GM23338 (cell line): ENCODE measurements at regions not wholly inside any gene's neighbourhood (a gene's known extent, or its start where the extent isn't known, plus 50 kb on each side); places are given as distances from the start of the nearest gene placed in this dataset.

Experiments
- ATAC-seq: fragments of 200-7000 bp; cut with Tn5 transposase; 3 replicates; pipeline ENCODE4 v1.9.1; 2020
- DNase-seq: peaks from one replicate; pipeline ENCODE4 v3.0.0-alpha.2; 2015; ENCODE audit warnings: low spot score
- H2AFZ ChIP-seq: fragments of 200-600 bp; sonication (generic); 2 replicates; pipeline ENCODE4 v1.8.0; 2016; ENCODE audit warnings: antibody characterized with exemption, mild to moderate bottlenecking, moderate library complexity
- H3F3A ChIP-seq: fragments of 200-600 bp; sonication (generic); replicated peaks from 2 replicates; pipeline ENCODE4 v1.8.0; 2017; ENCODE audit warnings: antibody characterized with exemption, mixed run types, low read depth
- H3K27ac ChIP-seq: fragments of 200-600 bp; sonication (generic); 2 replicates; pipeline ENCODE4 v1.6.1; 2016; ENCODE audit warnings: low read depth
- H3K27me3 ChIP-seq: fragments of 200-600 bp; sonication (generic); 2 replicates; pipeline ENCODE4 v1.8.0; 2016; ENCODE audit warnings: mild to moderate bottlenecking, mixed run types, moderate library complexity; ENCODE audit not compliant: insufficient read depth
- H3K36me3 ChIP-seq: fragments of 200-600 bp; sonication (generic); 2 replicates; pipeline ENCODE4 v1.8.0; 2016; ENCODE audit warnings: mild to moderate bottlenecking; ENCODE audit not compliant: insufficient read depth
- H3K4me1 ChIP-seq: fragments of 200-600 bp; sonication (generic); 2 replicates; pipeline ENCODE4 v1.8.0; 2016; ENCODE audit warnings: mild to moderate bottlenecking, moderate library complexity; ENCODE audit not compliant: insufficient read depth
- H3K4me2 ChIP-seq: fragments of 200-600 bp; sonication (generic); 2 replicates; pipeline ENCODE4 v1.7.1; 2017; ENCODE audit warnings: mixed run types
- H3K4me3 ChIP-seq: fragments of 200-600 bp; sonication (generic); 2 replicates; pipeline ENCODE4 v1.6.1; 2016; ENCODE audit warnings: mixed run types
- H3K79me2 ChIP-seq: fragments of 200-600 bp; sonication (generic); replicated peaks from 2 replicates; pipeline ENCODE4 v1.8.0; 2017; ENCODE audit warnings: mild to moderate bottlenecking; ENCODE audit not compliant: insufficient read depth
- H3K9me2 ChIP-seq: fragments of 200-600 bp; sonication (generic); 2 replicates; pipeline ENCODE4 v1.8.0; 2017; ENCODE audit not compliant: insufficient read depth
- H4K20me1 ChIP-seq: fragments of 200-600 bp; sonication (generic); replicated peaks from 2 replicates; pipeline ENCODE4 v1.8.0; 2017; ENCODE audit warnings: mild to moderate bottlenecking; ENCODE audit not compliant: insufficient read depth
- H3K27ac Mint-ChIP-seq: 2 replicates; pipeline ENCODE4 v1.8.0; 2020; ENCODE audit warnings: inconsistent platforms, mild to moderate bottlenecking, moderate library complexity, mixed read lengths
- H3K27me3 Mint-ChIP-seq: 3 replicates; pipeline ENCODE4 v1.8.0; 2022; ENCODE audit warnings: low read depth, mild to moderate bottlenecking, moderate library complexity, mixed read lengths, inconsistent platforms; ENCODE audit not compliant: insufficient read depth, poor library complexity
- H3K36me3 Mint-ChIP-seq: 3 replicates; pipeline ENCODE4 v1.8.0; 2021; ENCODE audit warnings: low read depth, mild to moderate bottlenecking, inconsistent platforms, moderate library complexity, mixed read lengths
- H3K4me1 Mint-ChIP-seq: 3 replicates; pipeline ENCODE4 v1.8.0; 2020; ENCODE audit warnings: mild to moderate bottlenecking, inconsistent platforms, mixed read lengths
- H3K4me3 Mint-ChIP-seq: 3 replicates; pipeline ENCODE4 v1.8.0; 2021; ENCODE audit warnings: moderate library complexity, mild to moderate bottlenecking, inconsistent platforms, mixed read lengths
- H3K9me3 Mint-ChIP-seq: 3 replicates; pipeline ENCODE4 v1.8.0; 2020; ENCODE audit warnings: moderate library complexity, mild to moderate bottlenecking, inconsistent platforms, mixed read lengths
- CREB1 ChIP-seq: fragments of 250-450 bp; sonication (Bioruptor Pico); IDR thresholded peaks from 2 replicates; pipeline ENCODE4 v1.5.0; 2020; ENCODE audit warnings: low read depth, mild to moderate bottlenecking, moderate library complexity
- EZH2 ChIP-seq: fragments of 200-600 bp; sonication (generic); IDR thresholded peaks from one replicate; pipeline ENCODE4 v1.8.0; 2017; ENCODE audit warnings: antibody characterized with exemption, mild to moderate bottlenecking, low read depth; ENCODE audit not compliant: unreplicated experiment
- EZH2phosphoT487 ChIP-seq: fragments of 200-600 bp; sonication (generic); IDR thresholded peaks from one replicate; pipeline ENCODE4 v1.8.1; 2018; ENCODE audit warnings: antibody characterized with exemption; ENCODE audit not compliant: unreplicated experiment
- JUNB ChIP-seq: IDR thresholded peaks from one replicate; pipeline ENCODE4 v1.6.1; 2016; ENCODE audit warnings: antibody characterized with exemption; ENCODE audit not compliant: unreplicated experiment
- NANOG ChIP-seq: IDR thresholded peaks from 2 replicates; pipeline ENCODE4 v1.6.1; 2016; ENCODE audit warnings: antibody characterized with exemption, borderline replicate concordance
- POLR2AphosphoS5 ChIP-seq: IDR thresholded peaks from 2 replicates; pipeline ENCODE4 v1.6.1; 2016; ENCODE audit warnings: antibody characterized with exemption, low read depth
- STAT1 ChIP-seq: IDR thresholded peaks from one replicate; pipeline ENCODE4 v1.6.1; 2016; ENCODE audit warnings: antibody characterized with exemption; ENCODE audit not compliant: unreplicated experiment
- ZNF114 ChIP-seq: fragments of 250-450 bp; sonication (Bioruptor Pico); IDR thresholded peaks from 2 replicates; pipeline ENCODE4 v1.5.0; 2020; ENCODE audit warnings: mild to moderate bottlenecking, moderate library complexity
- ZNF331 ChIP-seq: fragments of 250-450 bp; sonication (Bioruptor Pico); IDR thresholded peaks from 2 replicates; pipeline ENCODE4 v1.5.0; 2020; ENCODE audit warnings: low read depth, mild to moderate bottlenecking, moderate library complexity
- TF ChIP-seq, protein P1 (sequence below): IDR thresholded peaks from one replicate; pipeline ENCODE4 v1.6.1; 2018; ENCODE audit warnings: antibody characterized with exemption; ENCODE audit not compliant: unreplicated experiment
- TF ChIP-seq, protein P2 (sequence below): IDR thresholded peaks from 2 replicates; pipeline ENCODE4 v1.6.1; 2016; ENCODE audit warnings: antibody characterized with exemption
- TF ChIP-seq, protein P3 (sequence below): fragments of 250-450 bp; sonication (Bioruptor Pico); IDR thresholded peaks from 2 replicates; pipeline ENCODE4 v1.5.0; 2020; ENCODE audit warnings: mild to moderate bottlenecking, moderate library complexity
- TF ChIP-seq, protein P4 (sequence below), 2 experiments: fragments of 200-600 bp in 1 of 2; sonication (generic) in 1 of 2; conservative IDR thresholded peaks; 2 replicates each; pipeline versions ENCODE4 v1.5.1 to v1.6.1; 2016 to 2017; ENCODE audit warnings: antibody characterized with exemption in 2 of 2, low read depth in 2 of 2, mild to moderate bottlenecking in 2 of 2, moderate library complexity in 1 of 2

DNA sequence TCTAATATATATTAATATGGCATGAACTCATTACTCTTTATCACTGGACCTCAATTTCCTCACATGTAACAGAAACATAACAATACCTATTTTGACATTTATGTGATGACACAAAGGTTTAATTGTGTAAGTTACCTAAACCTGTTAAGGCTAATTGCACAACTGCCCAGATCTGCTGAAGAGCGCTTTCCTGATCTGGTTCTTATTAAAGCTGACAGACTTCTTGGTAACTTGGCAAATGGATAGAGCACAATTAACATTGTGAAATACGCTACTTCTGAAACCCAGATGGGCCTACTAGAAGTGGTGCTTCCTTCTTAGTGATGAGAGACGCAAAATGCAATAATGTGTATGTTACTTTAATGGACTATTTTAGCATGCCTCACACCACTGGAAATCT is 1767.2 kb upstream of the RAG2 start:
- Histone ChIP-seq H3K4me1 (no peaks in the 10 kb centered on the region), H3K27me3 (no peaks in the 10 kb centered on the region), H4K20me1 (no peaks in the 10 kb centered on the region), H3K27ac (no peak overlapping the region), H2AFZ (no peak overlapping the region), H3K36me3 (no peaks in the 10 kb centered on the region; the same call in 1 of the 2 replicates), H3K9me2 (no peaks in the 10 kb centered on the region), H3K4me3 (no peak overlapping the region), H3K4me2 (no peak overlapping the region), H3F3A (no peaks in the 10 kb centered on the region), H3K79me2 (no peaks in the 10 kb centered on the region)
- Mint-ChIP-seq H3K4me3 (no peak overlapping the region), H3K27ac (no peak overlapping the region), H3K36me3 (no peaks in the 10 kb centered on the region), H3K9me3 (no peaks in the 10 kb centered on the region; the same call in 2 of the 3 replicates), H3K27me3 (peaks cover 3% of the 10 kb centered on the region), H3K4me1 (no peaks in the 10 kb centered on the region)
- TF ChIP-seq STAT1 (no peak), CREB1 (CRISPR knock-in tag) (no peak), POLR2AphosphoS5 (no peak), EZH2phosphoT487 (no peak), ZNF114 (CRISPR knock-in tag) (no peak), ZNF331 (CRISPR knock-in tag) (no peak), JUNB (no peak), EZH2 (no peak), NANOG (no peak)
- TF ChIP-seq, protein P1, sequence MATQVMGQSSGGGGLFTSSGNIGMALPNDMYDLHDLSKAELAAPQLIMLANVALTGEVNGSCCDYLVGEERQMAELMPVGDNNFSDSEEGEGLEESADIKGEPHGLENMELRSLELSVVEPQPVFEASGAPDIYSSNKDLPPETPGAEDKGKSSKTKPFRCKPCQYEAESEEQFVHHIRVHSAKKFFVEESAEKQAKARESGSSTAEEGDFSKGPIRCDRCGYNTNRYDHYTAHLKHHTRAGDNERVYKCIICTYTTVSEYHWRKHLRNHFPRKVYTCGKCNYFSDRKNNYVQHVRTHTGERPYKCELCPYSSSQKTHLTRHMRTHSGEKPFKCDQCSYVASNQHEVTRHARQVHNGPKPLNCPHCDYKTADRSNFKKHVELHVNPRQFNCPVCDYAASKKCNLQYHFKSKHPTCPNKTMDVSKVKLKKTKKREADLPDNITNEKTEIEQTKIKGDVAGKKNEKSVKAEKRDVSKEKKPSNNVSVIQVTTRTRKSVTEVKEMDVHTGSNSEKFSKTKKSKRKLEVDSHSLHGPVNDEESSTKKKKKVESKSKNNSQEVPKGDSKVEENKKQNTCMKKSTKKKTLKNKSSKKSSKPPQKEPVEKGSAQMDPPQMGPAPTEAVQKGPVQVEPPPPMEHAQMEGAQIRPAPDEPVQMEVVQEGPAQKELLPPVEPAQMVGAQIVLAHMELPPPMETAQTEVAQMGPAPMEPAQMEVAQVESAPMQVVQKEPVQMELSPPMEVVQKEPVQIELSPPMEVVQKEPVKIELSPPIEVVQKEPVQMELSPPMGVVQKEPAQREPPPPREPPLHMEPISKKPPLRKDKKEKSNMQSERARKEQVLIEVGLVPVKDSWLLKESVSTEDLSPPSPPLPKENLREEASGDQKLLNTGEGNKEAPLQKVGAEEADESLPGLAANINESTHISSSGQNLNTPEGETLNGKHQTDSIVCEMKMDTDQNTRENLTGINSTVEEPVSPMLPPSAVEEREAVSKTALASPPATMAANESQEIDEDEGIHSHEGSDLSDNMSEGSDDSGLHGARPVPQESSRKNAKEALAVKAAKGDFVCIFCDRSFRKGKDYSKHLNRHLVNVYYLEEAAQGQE, result no peak
- TF ChIP-seq, protein P2, sequence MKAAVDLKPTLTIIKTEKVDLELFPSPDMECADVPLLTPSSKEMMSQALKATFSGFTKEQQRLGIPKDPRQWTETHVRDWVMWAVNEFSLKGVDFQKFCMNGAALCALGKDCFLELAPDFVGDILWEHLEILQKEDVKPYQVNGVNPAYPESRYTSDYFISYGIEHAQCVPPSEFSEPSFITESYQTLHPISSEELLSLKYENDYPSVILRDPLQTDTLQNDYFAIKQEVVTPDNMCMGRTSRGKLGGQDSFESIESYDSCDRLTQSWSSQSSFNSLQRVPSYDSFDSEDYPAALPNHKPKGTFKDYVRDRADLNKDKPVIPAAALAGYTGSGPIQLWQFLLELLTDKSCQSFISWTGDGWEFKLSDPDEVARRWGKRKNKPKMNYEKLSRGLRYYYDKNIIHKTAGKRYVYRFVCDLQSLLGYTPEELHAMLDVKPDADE, result no peak
- TF ChIP-seq, protein P3, sequence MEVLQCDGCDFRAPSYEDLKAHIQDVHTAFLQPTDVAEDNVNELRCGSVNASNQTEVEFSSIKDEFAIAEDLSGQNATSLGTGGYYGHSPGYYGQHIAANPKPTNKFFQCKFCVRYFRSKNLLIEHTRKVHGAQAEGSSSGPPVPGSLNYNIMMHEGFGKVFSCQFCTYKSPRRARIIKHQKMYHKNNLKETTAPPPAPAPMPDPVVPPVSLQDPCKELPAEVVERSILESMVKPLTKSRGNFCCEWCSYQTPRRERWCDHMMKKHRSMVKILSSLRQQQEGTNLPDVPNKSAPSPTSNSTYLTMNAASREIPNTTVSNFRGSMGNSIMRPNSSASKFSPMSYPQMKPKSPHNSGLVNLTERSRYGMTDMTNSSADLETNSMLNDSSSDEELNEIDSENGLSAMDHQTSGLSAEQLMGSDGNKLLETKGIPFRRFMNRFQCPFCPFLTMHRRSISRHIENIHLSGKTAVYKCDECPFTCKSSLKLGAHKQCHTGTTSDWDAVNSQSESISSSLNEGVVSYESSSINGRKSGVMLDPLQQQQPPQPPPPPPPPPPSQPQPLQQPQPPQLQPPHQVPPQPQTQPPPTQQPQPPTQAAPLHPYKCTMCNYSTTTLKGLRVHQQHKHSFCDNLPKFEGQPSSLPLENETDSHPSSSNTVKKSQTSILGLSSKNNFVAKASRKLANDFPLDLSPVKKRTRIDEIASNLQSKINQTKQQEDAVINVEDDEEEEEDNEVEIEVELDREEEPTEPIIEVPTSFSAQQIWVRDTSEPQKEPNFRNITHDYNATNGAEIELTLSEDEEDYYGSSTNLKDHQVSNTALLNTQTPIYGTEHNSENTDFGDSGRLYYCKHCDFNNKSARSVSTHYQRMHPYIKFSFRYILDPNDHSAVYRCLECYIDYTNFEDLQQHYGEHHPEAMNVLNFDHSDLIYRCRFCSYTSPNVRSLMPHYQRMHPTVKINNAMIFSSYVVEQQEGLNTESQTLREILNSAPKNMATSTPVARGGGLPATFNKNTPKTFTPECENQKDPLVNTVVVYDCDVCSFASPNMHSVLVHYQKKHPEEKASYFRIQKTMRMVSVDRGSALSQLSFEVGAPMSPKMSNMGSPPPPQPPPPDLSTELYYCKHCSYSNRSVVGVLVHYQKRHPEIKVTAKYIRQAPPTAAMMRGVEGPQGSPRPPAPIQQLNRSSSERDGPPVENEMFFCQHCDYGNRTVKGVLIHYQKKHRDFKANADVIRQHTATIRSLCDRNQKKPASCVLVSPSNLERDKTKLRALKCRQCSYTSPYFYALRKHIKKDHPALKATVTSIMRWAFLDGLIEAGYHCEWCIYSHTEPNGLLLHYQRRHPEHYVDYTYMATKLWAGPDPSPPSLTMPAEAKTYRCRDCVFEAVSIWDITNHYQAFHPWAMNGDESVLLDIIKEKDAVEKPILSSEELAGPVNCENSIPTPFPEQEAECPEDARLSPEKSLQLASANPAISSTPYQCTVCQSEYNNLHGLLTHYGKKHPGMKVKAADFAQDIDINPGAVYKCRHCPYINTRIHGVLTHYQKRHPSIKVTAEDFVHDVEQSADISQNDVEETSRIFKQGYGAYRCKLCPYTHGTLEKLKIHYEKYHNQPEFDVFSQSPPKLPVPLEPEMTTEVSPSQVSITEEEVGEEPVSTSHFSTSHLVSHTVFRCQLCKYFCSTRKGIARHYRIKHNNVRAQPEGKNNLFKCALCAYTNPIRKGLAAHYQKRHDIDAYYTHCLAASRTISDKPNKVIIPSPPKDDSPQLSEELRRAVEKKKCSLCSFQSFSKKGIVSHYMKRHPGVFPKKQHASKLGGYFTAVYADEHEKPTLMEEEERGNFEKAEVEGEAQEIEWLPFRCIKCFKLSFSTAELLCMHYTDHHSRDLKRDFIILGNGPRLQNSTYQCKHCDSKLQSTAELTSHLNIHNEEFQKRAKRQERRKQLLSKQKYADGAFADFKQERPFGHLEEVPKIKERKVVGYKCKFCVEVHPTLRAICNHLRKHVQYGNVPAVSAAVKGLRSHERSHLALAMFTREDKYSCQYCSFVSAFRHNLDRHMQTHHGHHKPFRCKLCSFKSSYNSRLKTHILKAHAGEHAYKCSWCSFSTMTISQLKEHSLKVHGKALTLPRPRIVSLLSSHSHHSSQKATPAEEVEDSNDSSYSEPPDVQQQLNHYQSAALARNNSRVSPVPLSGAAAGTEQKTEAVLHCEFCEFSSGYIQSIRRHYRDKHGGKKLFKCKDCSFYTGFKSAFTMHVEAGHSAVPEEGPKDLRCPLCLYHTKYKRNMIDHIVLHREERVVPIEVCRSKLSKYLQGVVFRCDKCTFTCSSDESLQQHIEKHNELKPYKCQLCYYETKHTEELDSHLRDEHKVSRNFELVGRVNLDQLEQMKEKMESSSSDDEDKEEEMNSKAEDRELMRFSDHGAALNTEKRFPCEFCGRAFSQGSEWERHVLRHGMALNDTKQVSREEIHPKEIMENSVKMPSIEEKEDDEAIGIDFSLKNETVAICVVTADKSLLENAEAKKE (CRISPR knock-in tag), result no peak
- TF ChIP-seq, protein P4, sequence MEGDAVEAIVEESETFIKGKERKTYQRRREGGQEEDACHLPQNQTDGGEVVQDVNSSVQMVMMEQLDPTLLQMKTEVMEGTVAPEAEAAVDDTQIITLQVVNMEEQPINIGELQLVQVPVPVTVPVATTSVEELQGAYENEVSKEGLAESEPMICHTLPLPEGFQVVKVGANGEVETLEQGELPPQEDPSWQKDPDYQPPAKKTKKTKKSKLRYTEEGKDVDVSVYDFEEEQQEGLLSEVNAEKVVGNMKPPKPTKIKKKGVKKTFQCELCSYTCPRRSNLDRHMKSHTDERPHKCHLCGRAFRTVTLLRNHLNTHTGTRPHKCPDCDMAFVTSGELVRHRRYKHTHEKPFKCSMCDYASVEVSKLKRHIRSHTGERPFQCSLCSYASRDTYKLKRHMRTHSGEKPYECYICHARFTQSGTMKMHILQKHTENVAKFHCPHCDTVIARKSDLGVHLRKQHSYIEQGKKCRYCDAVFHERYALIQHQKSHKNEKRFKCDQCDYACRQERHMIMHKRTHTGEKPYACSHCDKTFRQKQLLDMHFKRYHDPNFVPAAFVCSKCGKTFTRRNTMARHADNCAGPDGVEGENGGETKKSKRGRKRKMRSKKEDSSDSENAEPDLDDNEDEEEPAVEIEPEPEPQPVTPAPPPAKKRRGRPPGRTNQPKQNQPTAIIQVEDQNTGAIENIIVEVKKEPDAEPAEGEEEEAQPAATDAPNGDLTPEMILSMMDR (conservative IDR thresholded peaks at IDR 0.05; ENCODE audit: low read depth in 2 of 2), result no peak
- DNase-seq (no peak), ATAC-seq (no peak)
